Neural cell (in vitro differentiated cells): ENCODE measurements at regions not wholly inside any gene's neighbourhood (a gene's known extent, or its start where the extent isn't known, plus 50 kb on each side); places are given as distances from the start of the nearest gene placed in this dataset.

ENCODE experiments used
- H2AFZ ChIP-seq: fragments of 200-600, 300-800 bp; sonication (generic), shearing (Covaris generic); 2 replicates; pipeline ENCODE4 v1.6.0; 2014; ENCODE audit warnings: low read depth, mild to moderate bottlenecking, antibody characterized with exemption, low read length, moderate library complexity
- H3F3A ChIP-seq: fragments of 200-600 bp; shearing (Covaris generic); 2 replicates; pipeline ENCODE4 v1.6.1; 2016; ENCODE audit warnings: mild to moderate bottlenecking, moderate library complexity, mixed read lengths, antibody characterized with exemption, low read length; ENCODE audit not compliant: insufficient read depth, poor library complexity, severe bottlenecking
- H3K27ac ChIP-seq: fragments of 200-600, 300-800 bp; sonication (generic), shearing (Covaris generic); 2 replicates; pipeline ENCODE4 v1.5.1; 2014; ENCODE audit warnings: mild to moderate bottlenecking, low read length, moderate library complexity
- H3K27me3 ChIP-seq: fragments of 300-800, 200-600 bp; sonication (generic), shearing (Covaris generic); 2 replicates; pipeline ENCODE4 v1.6.0; 2014; ENCODE audit warnings: mild to moderate bottlenecking, low read depth, low read length, moderate library complexity; ENCODE audit not compliant: insufficient read depth
- H3K36me3 ChIP-seq: fragments of 300-800, 200-600 bp; sonication (generic), shearing (Covaris generic); 2 replicates; pipeline ENCODE4 v1.5.1; 2014; ENCODE audit warnings: mild to moderate bottlenecking, antibody characterized with exemption, low read length, moderate library complexity; ENCODE audit not compliant: insufficient read depth
- H3K4me2 ChIP-seq: fragments of 300-800, 200-600 bp; sonication (generic), shearing (Covaris generic); 2 replicates; pipeline ENCODE4 v1.6.0; 2014; ENCODE audit warnings: mild to moderate bottlenecking, low read length
- H3K4me3 ChIP-seq: fragments of 300-800, 200-600 bp; sonication (generic), shearing (Covaris generic); 2 replicates; pipeline ENCODE4 v1.5.1; 2014; ENCODE audit warnings: mild to moderate bottlenecking, low read length, moderate library complexity
- H3K79me2 ChIP-seq: fragments of 200-600 bp; shearing (Covaris generic); replicated peaks from 2 replicates; pipeline ENCODE4 v1.6.0; 2014; ENCODE audit warnings: mild to moderate bottlenecking, low read length, moderate library complexity; ENCODE audit not compliant: insufficient read depth
- H3K9ac ChIP-seq: fragments of 300-800, 200-600 bp; sonication (generic), shearing (Covaris generic); 2 replicates; pipeline ENCODE4 v1.6.1; 2016; ENCODE audit warnings: mild to moderate bottlenecking, low read length, mixed read lengths
- H3K9me2 ChIP-seq: fragments of 200-600 bp; shearing (Covaris generic); 2 replicates; pipeline ENCODE4 v1.6.1; 2016; ENCODE audit warnings: mild to moderate bottlenecking, low read length, mixed read lengths; ENCODE audit not compliant: insufficient read depth
- H3K9me3 ChIP-seq: fragments of 200-600, 300-800 bp; sonication (generic), shearing (Covaris generic); 2 replicates; pipeline ENCODE4 v1.6.1; 2016; ENCODE audit warnings: mild to moderate bottlenecking, mixed run types, low read length, moderate library complexity, mixed read lengths
- H4K20me1 ChIP-seq: fragments of 200-600 bp; shearing (Covaris generic); 2 replicates; pipeline ENCODE4 v1.6.1; 2016; ENCODE audit warnings: mild to moderate bottlenecking, mixed run types; ENCODE audit not compliant: insufficient read depth
- CTCF ChIP-seq: fragments of 450-650 bp; IDR thresholded peaks from 2 replicates; pipeline ENCODE4 v1.5.1; 2014; ENCODE audit warnings: antibody characterized with exemption, mild to moderate bottlenecking, moderate library complexity; ENCODE audit not compliant: poor library complexity, severe bottlenecking
- EP300 ChIP-seq: fragments of 450-650 bp; conservative IDR thresholded peaks from 2 replicates; pipeline ENCODE4 v1.6.1; 2014; ENCODE audit warnings: antibody characterized with exemption, mild to moderate bottlenecking, moderate library complexity; ENCODE audit not compliant: poor library complexity, severe bottlenecking
- EZH2 ChIP-seq: fragments of 200-600, 300-800 bp; shearing (Covaris generic), sonication (generic); IDR thresholded peaks from 2 replicates; pipeline ENCODE4 v1.6.1; 2014; ENCODE audit warnings: antibody characterized with exemption, low read length, borderline replicate concordance, mild to moderate bottlenecking; ENCODE audit not compliant: insufficient read depth, poor library complexity, severe bottlenecking
- MXI1 ChIP-seq: fragments of 450-650 bp; conservative IDR thresholded peaks from 2 replicates; pipeline ENCODE4 v1.6.1; 2014; ENCODE audit warnings: antibody characterized with exemption, mild to moderate bottlenecking; ENCODE audit not compliant: poor library complexity, severe bottlenecking
- POLR2AphosphoS5 ChIP-seq: IDR thresholded peaks from 2 replicates; pipeline ENCODE4 v1.6.1; 2012
- RAD21 ChIP-seq: fragments of 450-650 bp; conservative IDR thresholded peaks from 2 replicates; pipeline ENCODE4 v1.6.1; 2014; ENCODE audit warnings: antibody characterized with exemption, mild to moderate bottlenecking, moderate library complexity
- REST ChIP-seq: IDR thresholded peaks from 2 replicates; pipeline ENCODE4 v1.6.1; 2012; ENCODE audit warnings: borderline replicate concordance
- SMC3 ChIP-seq: fragments of 450-650 bp; conservative IDR thresholded peaks from 2 replicates; pipeline ENCODE4 v1.6.1; 2014; ENCODE audit warnings: antibody characterized with exemption, mild to moderate bottlenecking, moderate library complexity; ENCODE audit not compliant: poor library complexity
- TAF1 ChIP-seq: IDR thresholded peaks from 2 replicates; pipeline ENCODE4 v1.6.1; 2012; ENCODE audit warnings: low read depth

- Histone ChIP-seq H3K9me2 (no peaks in the 10 kb centered on the region), H3K36me3 (no peaks in the 10 kb centered on the region), H3K4me2 (no peak overlapping the region), H3K79me2 (no peaks in the 10 kb centered on the region), H3K27ac (peak overlapping the region; percentile 38), H3F3A (no peaks in the 10 kb centered on the region), H2AFZ (no peak overlapping the region), H4K20me1 (no peaks in the 10 kb centered on the region), H3K4me3 (no peak overlapping the region), H3K9ac (no peak overlapping the region), H3K27me3 (no peaks in the 10 kb centered on the region), H3K9me3 (no peaks in the 10 kb centered on the region)
- TF ChIP-seq POLR2AphosphoS5 = no peak
- no peak for TF ChIP-seq MXI1
- no peak for TF ChIP-seq EP300
- TF ChIP-seq RAD21 = no peak
- TF ChIP-seq REST = no peak
- TF ChIP-seq EZH2 = no peak
- no peak for TF ChIP-seq SMC3
- no peak for TF ChIP-seq TAF1
- no peak for TF ChIP-seq CTCF
Observed at GRCh38 chr2:57461624-57462023, 585.0 kb upstream of the VRK2 start.

- no peaks in the 10 kb centered on the region for H3K79me2 ChIP-seq
- no peaks in the 10 kb centered on the region for H3F3A ChIP-seq
- no peaks in the 10 kb centered on the region for H3K36me3 ChIP-seq
- H3K9me3 ChIP-seq = no peaks in the 10 kb centered on the region
- no peaks in the 10 kb centered on the region for H4K20me1 ChIP-seq
- TF ChIP-seq POLR2AphosphoS5 (no peak), TAF1 (no peak), REST (no peak)
- no peak overlapping the region for H2AFZ ChIP-seq
- H3K4me3 ChIP-seq = no peak overlapping the region
- H3K9ac ChIP-seq = peak overlapping the region; percentile 15
- H3K27ac ChIP-seq = peak overlapping the region; percentile 62
- H3K9me2 ChIP-seq = no peaks in the 10 kb centered on the region
- no peaks in the 10 kb centered on the region for H3K27me3 ChIP-seq
- H3K4me2 ChIP-seq = no peak overlapping the region
Observed at GRCh38 chr2:57465067-57465466, 581.5 kb upstream of the VRK2 start.
